WTC11 (cell line): ENCODE measurements at regions not wholly inside any gene's neighbourhood (a gene's known extent, or its start where the extent isn't known, plus 50 kb on each side); places are given as distances from the start of the nearest gene placed in this dataset.

ENCODE experiments used
- ATAC-seq: fragments of 200-7000 bp; cut with Tn5 transposase; 2 replicates; pipeline ENCODE4 v1.10.0; 2021; ENCODE audit warnings: mild to moderate bottlenecking, moderate library complexity
- CTCF ChIA-PET: fragments of 300-600 bp; sonication (Branson Sonifier 250); formaldehyde crosslinking; loops from one replicate; lab custom pipeline; 2021; ENCODE audit warnings: antibody characterized with exemption; lab: Charles Lee
- POLR2A ChIA-PET: fragments of 350-600 bp; sonication (Branson Sonifier 250); formaldehyde crosslinking; loops from one replicate; lab custom pipeline; 2021; ENCODE audit warnings: antibody characterized with exemption; lab: Charles Lee
- DNase-seq: peaks from one replicate; pipeline ENCODE4 v3.0.0; 2021; ENCODE audit warnings: low spot score
- H3K27ac Mint-ChIP-seq: 2 replicates; pipeline ENCODE4 v1.8.0; 2021; ENCODE audit warnings: mixed read lengths
- H3K27me3 Mint-ChIP-seq: 2 replicates; pipeline ENCODE4 v1.8.0; 2021; ENCODE audit warnings: low read depth, mild to moderate bottlenecking, moderate library complexity, mixed read lengths
- H3K36me3 Mint-ChIP-seq: 2 replicates; pipeline ENCODE4 v1.8.0; 2021; ENCODE audit warnings: mixed read lengths
- H3K4me1 Mint-ChIP-seq: 2 replicates; pipeline ENCODE4 v1.8.0; 2022; ENCODE audit warnings: mixed read lengths
- H3K4me3 Mint-ChIP-seq: 2 replicates; pipeline ENCODE4 v1.8.0; 2021; ENCODE audit warnings: mild to moderate bottlenecking, moderate library complexity, mixed read lengths
- H3K9me3 Mint-ChIP-seq: 2 replicates; pipeline ENCODE4 v1.8.0; 2021; ENCODE audit warnings: mixed read lengths
- EMX1 ChIP-seq: fragments of 250-450 bp; sonication (Bioruptor Pico); IDR thresholded peaks from 2 replicates; pipeline ENCODE4 v1.8.0; 2021; ENCODE audit warnings: mild to moderate bottlenecking
- FOXP1 ChIP-seq: sonication (generic); formaldehyde crosslinking; IDR thresholded peaks from 2 replicates; pipeline ENCODE4 v1.8.0; 2022; ENCODE audit warnings: missing genetic modification reagents, mild to moderate bottlenecking, moderate library complexity, borderline replicate concordance
- GRHL2 ChIP-seq: fragments of 250-450 bp; sonication (Bioruptor Pico); IDR thresholded peaks from 2 replicates; pipeline ENCODE4 v1.8.0; 2022; ENCODE audit warnings: mild to moderate bottlenecking, moderate library complexity; ENCODE audit not compliant: insufficient replicate concordance, severe bottlenecking
- GTF2I ChIP-seq: fragments of 250-450 bp; sonication (Bioruptor Pico); conservative IDR thresholded peaks from 2 replicates; pipeline ENCODE4 v1.4.0; 2021; ENCODE audit warnings: mild to moderate bottlenecking
- JUN ChIP-seq: sonication (generic); formaldehyde crosslinking; IDR thresholded peaks from 2 replicates; pipeline ENCODE4 v1.8.0; 2023; ENCODE audit warnings: mild to moderate bottlenecking, missing genetic modification reagents
- MXD4 ChIP-seq: fragments of 250-450 bp; sonication (Bioruptor Pico); IDR thresholded peaks from 2 replicates; pipeline ENCODE4 v1.8.0; 2021; ENCODE audit warnings: mild to moderate bottlenecking, moderate library complexity, borderline replicate concordance
- NR1H2 ChIP-seq: sonication (generic); formaldehyde crosslinking; IDR thresholded peaks from 2 replicates; pipeline ENCODE4 v1.9.0; 2021; ENCODE audit warnings: mild to moderate bottlenecking, moderate library complexity, missing genetic modification reagents
- SMAD3 ChIP-seq: sonication (generic); formaldehyde crosslinking; IDR thresholded peaks from 2 replicates; pipeline ENCODE4 v1.8.0; 2022; ENCODE audit warnings: missing genetic modification reagents, mild to moderate bottlenecking, borderline replicate concordance
- SOX15 ChIP-seq: fragments of 250-450 bp; sonication (Bioruptor Pico); IDR thresholded peaks from 2 replicates; pipeline ENCODE4 v1.9.0; 2021; ENCODE audit warnings: mild to moderate bottlenecking
- SP1 ChIP-seq: sonication (generic); formaldehyde crosslinking; conservative IDR thresholded peaks from 2 replicates; pipeline ENCODE4 v1.8.1; 2022; ENCODE audit warnings: missing genetic modification reagents
- ZBTB21 ChIP-seq: sonication (generic); formaldehyde crosslinking; IDR thresholded peaks from 2 replicates; pipeline ENCODE4 v1.8.1; 2023; ENCODE audit warnings: mild to moderate bottlenecking, missing genetic modification reagents, borderline replicate concordance
- ZNF219 ChIP-seq: sonication (generic); formaldehyde crosslinking; IDR thresholded peaks from 2 replicates; pipeline ENCODE4 v1.8.0; 2023; ENCODE audit warnings: missing genetic modification reagents, mild to moderate bottlenecking, borderline replicate concordance
- ZNF317 ChIP-seq: sonication (generic); formaldehyde crosslinking; IDR thresholded peaks from 2 replicates; pipeline ENCODE4 v1.8.1; 2023; ENCODE audit warnings: low read depth, mild to moderate bottlenecking, moderate library complexity, missing genetic modification reagents, borderline replicate concordance
- TF ChIP-seq, protein P1 (sequence below): sonication (generic); formaldehyde crosslinking; IDR thresholded peaks from 2 replicates; pipeline ENCODE4 v1.8.0; 2023; ENCODE audit warnings: mild to moderate bottlenecking, missing genetic modification reagents
- TF ChIP-seq, protein P2 (sequence below): sonication (generic); formaldehyde crosslinking; IDR thresholded peaks from 2 replicates; pipeline ENCODE4 v1.8.0; 2023; ENCODE audit warnings: missing genetic modification reagents, mild to moderate bottlenecking, borderline replicate concordance
- TF ChIP-seq, protein P3 (sequence below): fragments of 250-450 bp; sonication (Bioruptor Pico); IDR thresholded peaks from 2 replicates; pipeline ENCODE4 v1.8.0; 2021; ENCODE audit warnings: mild to moderate bottlenecking
- TF ChIP-seq, protein P4 (sequence below): sonication (generic); formaldehyde crosslinking; conservative IDR thresholded peaks from 2 replicates; pipeline ENCODE4 v1.8.1; 2023; ENCODE audit warnings: mild to moderate bottlenecking, low read depth, missing genetic modification reagents, moderate library complexity
- TF ChIP-seq, protein P5 (sequence below): sonication (generic); formaldehyde crosslinking; IDR thresholded peaks from 2 replicates; pipeline ENCODE4 v1.8.1; 2023; ENCODE audit warnings: mild to moderate bottlenecking, missing genetic modification reagents
- TF ChIP-seq, protein P6 (sequence below): sonication (generic); formaldehyde crosslinking; IDR thresholded peaks from 2 replicates; pipeline ENCODE4 v1.8.1; 2022; ENCODE audit warnings: low read depth, missing genetic modification reagents, borderline replicate concordance

DNA sequence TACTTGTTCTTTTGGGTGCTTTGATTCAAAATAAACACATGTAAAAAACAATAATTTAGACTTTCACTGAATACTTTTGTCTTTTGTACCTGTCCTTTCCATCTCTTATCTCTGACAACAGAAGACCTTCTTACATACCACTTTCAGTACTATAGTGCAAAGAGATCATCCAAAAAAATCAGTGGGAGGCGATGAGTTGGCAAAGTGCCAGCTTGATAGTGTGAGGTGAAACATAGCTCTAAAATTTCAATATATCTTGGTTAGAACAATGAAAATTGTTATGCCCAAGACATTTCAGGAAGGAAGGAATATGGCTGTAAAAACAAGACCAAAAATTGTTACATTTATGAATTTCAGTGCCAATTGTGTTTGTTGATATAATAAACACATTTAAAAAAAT is 390.2 kb upstream of the COBL start (continued):
- TF ChIP-seq, protein P1, sequence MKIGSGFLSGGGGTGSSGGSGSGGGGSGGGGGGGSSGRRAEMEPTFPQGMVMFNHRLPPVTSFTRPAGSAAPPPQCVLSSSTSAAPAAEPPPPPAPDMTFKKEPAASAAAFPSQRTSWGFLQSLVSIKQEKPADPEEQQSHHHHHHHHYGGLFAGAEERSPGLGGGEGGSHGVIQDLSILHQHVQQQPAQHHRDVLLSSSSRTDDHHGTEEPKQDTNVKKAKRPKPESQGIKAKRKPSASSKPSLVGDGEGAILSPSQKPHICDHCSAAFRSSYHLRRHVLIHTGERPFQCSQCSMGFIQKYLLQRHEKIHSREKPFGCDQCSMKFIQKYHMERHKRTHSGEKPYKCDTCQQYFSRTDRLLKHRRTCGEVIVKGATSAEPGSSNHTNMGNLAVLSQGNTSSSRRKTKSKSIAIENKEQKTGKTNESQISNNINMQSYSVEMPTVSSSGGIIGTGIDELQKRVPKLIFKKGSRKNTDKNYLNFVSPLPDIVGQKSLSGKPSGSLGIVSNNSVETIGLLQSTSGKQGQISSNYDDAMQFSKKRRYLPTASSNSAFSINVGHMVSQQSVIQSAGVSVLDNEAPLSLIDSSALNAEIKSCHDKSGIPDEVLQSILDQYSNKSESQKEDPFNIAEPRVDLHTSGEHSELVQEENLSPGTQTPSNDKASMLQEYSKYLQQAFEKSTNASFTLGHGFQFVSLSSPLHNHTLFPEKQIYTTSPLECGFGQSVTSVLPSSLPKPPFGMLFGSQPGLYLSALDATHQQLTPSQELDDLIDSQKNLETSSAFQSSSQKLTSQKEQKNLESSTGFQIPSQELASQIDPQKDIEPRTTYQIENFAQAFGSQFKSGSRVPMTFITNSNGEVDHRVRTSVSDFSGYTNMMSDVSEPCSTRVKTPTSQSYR = no peak
- TF ChIP-seq, protein P2, sequence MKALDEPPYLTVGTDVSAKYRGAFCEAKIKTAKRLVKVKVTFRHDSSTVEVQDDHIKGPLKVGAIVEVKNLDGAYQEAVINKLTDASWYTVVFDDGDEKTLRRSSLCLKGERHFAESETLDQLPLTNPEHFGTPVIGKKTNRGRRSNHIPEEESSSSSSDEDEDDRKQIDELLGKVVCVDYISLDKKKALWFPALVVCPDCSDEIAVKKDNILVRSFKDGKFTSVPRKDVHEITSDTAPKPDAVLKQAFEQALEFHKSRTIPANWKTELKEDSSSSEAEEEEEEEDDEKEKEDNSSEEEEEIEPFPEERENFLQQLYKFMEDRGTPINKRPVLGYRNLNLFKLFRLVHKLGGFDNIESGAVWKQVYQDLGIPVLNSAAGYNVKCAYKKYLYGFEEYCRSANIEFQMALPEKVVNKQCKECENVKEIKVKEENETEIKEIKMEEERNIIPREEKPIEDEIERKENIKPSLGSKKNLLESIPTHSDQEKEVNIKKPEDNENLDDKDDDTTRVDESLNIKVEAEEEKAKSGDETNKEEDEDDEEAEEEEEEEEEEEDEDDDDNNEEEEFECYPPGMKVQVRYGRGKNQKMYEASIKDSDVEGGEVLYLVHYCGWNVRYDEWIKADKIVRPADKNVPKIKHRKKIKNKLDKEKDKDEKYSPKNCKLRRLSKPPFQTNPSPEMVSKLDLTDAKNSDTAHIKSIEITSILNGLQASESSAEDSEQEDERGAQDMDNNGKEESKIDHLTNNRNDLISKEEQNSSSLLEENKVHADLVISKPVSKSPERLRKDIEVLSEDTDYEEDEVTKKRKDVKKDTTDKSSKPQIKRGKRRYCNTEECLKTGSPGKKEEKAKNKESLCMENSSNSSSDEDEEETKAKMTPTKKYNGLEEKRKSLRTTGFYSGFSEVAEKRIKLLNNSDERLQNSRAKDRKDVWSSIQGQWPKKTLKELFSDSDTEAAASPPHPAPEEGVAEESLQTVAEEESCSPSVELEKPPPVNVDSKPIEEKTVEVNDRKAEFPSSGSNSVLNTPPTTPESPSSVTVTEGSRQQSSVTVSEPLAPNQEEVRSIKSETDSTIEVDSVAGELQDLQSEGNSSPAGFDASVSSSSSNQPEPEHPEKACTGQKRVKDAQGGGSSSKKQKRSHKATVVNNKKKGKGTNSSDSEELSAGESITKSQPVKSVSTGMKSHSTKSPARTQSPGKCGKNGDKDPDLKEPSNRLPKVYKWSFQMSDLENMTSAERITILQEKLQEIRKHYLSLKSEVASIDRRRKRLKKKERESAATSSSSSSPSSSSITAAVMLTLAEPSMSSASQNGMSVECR = no peak
- TF ChIP-seq, protein P3, sequence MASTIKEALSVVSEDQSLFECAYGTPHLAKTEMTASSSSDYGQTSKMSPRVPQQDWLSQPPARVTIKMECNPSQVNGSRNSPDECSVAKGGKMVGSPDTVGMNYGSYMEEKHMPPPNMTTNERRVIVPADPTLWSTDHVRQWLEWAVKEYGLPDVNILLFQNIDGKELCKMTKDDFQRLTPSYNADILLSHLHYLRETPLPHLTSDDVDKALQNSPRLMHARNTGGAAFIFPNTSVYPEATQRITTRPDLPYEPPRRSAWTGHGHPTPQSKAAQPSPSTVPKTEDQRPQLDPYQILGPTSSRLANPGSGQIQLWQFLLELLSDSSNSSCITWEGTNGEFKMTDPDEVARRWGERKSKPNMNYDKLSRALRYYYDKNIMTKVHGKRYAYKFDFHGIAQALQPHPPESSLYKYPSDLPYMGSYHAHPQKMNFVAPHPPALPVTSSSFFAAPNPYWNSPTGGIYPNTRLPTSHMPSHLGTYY (CRISPR knock-in tag) = no peak
- TF ChIP-seq SP1 (CRISPR knock-in tag) (no peak), EMX1 (CRISPR knock-in tag) (no peak), FOXP1 (no peak), GTF2I (CRISPR knock-in tag) (no peak), MXD4 (CRISPR knock-in tag) (no peak), JUN (CRISPR knock-in tag) (no peak), GRHL2 (CRISPR knock-in tag) (no peak), SOX15 (CRISPR knock-in tag) (no peak), ZNF219 (no peak)
- TF ChIP-seq, protein P4, sequence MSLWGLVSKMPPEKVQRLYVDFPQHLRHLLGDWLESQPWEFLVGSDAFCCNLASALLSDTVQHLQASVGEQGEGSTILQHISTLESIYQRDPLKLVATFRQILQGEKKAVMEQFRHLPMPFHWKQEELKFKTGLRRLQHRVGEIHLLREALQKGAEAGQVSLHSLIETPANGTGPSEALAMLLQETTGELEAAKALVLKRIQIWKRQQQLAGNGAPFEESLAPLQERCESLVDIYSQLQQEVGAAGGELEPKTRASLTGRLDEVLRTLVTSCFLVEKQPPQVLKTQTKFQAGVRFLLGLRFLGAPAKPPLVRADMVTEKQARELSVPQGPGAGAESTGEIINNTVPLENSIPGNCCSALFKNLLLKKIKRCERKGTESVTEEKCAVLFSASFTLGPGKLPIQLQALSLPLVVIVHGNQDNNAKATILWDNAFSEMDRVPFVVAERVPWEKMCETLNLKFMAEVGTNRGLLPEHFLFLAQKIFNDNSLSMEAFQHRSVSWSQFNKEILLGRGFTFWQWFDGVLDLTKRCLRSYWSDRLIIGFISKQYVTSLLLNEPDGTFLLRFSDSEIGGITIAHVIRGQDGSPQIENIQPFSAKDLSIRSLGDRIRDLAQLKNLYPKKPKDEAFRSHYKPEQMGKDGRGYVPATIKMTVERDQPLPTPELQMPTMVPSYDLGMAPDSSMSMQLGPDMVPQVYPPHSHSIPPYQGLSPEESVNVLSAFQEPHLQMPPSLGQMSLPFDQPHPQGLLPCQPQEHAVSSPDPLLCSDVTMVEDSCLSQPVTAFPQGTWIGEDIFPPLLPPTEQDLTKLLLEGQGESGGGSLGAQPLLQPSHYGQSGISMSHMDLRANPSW = no peak
- TF ChIP-seq, protein P5, sequence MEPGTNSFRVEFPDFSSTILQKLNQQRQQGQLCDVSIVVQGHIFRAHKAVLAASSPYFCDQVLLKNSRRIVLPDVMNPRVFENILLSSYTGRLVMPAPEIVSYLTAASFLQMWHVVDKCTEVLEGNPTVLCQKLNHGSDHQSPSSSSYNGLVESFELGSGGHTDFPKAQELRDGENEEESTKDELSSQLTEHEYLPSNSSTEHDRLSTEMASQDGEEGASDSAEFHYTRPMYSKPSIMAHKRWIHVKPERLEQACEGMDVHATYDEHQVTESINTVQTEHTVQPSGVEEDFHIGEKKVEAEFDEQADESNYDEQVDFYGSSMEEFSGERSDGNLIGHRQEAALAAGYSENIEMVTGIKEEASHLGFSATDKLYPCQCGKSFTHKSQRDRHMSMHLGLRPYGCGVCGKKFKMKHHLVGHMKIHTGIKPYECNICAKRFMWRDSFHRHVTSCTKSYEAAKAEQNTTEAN (CRISPR knock-in tag) = no peak

DNA sequence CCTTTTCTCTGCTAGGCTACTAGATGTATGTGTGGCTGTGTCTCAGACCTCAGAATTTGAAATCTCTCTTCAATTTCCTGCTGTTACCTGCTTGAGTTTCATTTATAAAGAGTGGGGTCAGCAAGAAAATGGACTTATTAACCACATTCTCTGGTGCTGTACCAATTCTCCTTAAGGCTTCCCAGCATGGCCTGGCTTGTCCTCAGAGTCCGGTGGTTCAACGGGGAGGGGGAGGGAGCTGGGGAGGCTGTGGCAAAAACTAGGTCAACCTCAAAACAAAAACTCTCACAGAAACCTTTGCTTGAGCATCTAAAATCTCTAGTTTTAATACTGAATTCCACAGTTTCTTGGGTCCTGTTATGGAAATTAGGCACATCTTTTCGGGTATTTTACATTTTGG is 389.1 kb upstream of the COBL start:
- H3K4me3 Mint-ChIP-seq = no peak overlapping the region
- H3K27ac Mint-ChIP-seq = no peak overlapping the region
- peaks cover 6% of the 10 kb centered on the region; the same call in 1 of the 2 replicates for H3K36me3 Mint-ChIP-seq
- POLR2A ChIA-PET = no interaction called here
- H3K27me3 Mint-ChIP-seq = no peaks in the 10 kb centered on the region
- no peak for ATAC-seq
- no peak for DNase-seq
- peaks cover 19% of the 10 kb centered on the region for H3K9me3 Mint-ChIP-seq
- CTCF ChIA-PET = no interaction called here
- H3K4me1 Mint-ChIP-seq = no peaks in the 10 kb centered on the region
- TF ChIP-seq SMAD3 (CRISPR knock-in tag) (no peak), NR1H2 (no peak), ZNF317 (CRISPR knock-in tag) (no peak), ZBTB21 (CRISPR knock-in tag) (no peak)
- TF ChIP-seq, protein P3 (CRISPR knock-in tag) = no peak
- TF ChIP-seq, protein P6, sequence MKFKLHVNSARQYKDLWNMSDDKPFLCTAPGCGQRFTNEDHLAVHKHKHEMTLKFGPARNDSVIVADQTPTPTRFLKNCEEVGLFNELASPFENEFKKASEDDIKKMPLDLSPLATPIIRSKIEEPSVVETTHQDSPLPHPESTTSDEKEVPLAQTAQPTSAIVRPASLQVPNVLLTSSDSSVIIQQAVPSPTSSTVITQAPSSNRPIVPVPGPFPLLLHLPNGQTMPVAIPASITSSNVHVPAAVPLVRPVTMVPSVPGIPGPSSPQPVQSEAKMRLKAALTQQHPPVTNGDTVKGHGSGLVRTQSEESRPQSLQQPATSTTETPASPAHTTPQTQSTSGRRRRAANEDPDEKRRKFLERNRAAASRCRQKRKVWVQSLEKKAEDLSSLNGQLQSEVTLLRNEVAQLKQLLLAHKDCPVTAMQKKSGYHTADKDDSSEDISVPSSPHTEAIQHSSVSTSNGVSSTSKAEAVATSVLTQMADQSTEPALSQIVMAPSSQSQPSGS (CRISPR knock-in tag) = no peak
